Lower lobe of right lung (tissue), 2 donors: ENCODE measurements at regions not wholly inside any gene's neighbourhood (a gene's known extent, or its start where the extent isn't known, plus 50 kb on each side); places are given as distances from the start of the nearest gene placed in this dataset.
"Not testable (repeated sequence)": the region's sequence is repeated elsewhere in the genome, so short reads cannot be mapped to it uniquely, and the experiment has no call there.

Source experiments
- ATAC-seq, 2 donors: fragments of 200-7000 bp; cut with Tn5 transposase; one replicate each; pipeline ENCODE4 v1.9.1; 2020 to 2022; ENCODE audit warnings: mild to moderate bottlenecking in 2 of 2, moderate library complexity in 2 of 2
- DNase-seq: peaks from one replicate; pipeline ENCODE4 v3.0.0-alpha.2; 2020
- H3K27ac ChIP-seq: fragments of 200-600 bp; one replicate; pipeline ENCODE4 v1.8.0; 2022
- H3K27me3 ChIP-seq: fragments of 200-600 bp; one replicate; pipeline ENCODE4 v1.8.0; 2022; ENCODE audit warnings: low read depth
- H3K36me3 ChIP-seq: fragments of 200-600 bp; one replicate; pipeline ENCODE4 v1.8.0; 2022; ENCODE audit warnings: mild to moderate bottlenecking
- H3K4me1 ChIP-seq: fragments of 200-600 bp; one replicate; pipeline ENCODE4 v1.8.0; 2022
- H3K4me3 ChIP-seq: fragments of 200-600 bp; one replicate; pipeline ENCODE4 v1.8.0; 2022; ENCODE audit warnings: mild to moderate bottlenecking
- H3K9me3 ChIP-seq: fragments of 200-600 bp; one replicate; pipeline ENCODE4 v1.8.0; 2022
- CTCF ChIP-seq: fragments of 200-600 bp; IDR thresholded peaks from one replicate; pipeline ENCODE4 v1.8.0; 2022; ENCODE audit warnings: antibody characterized with exemption, mild to moderate bottlenecking
- intact Hi-C: fragments of 100-400 bp; cut with DNase I; formaldehyde crosslinking; loops from one replicate; pipeline ENCODE4 v1.11.0; 2022
- donor health status: DM: no; HTN: yes; CAD: no; lungs with severe emphysema.

GRCh38 chr4:115580901-115581300 is 467.5 kb upstream of the NDST4 start:
- no peaks in the 10 kb centered on the region for H3K9me3 ChIP-seq
- H3K27ac ChIP-seq: no peak overlapping the region
- H3K27me3 ChIP-seq: no peaks in the 10 kb centered on the region
- ATAC-seq (no peak), DNase-seq (no peak)
- H3K36me3 ChIP-seq: no peaks in the 10 kb centered on the region
- no peak overlapping the region for H3K4me3 ChIP-seq
- intact Hi-C loops: no loop called here
- H3K4me1 ChIP-seq: no peaks in the 10 kb centered on the region
- TF ChIP-seq CTCF: no peak

- TF ChIP-seq CTCF: no peak
- ATAC-seq (no peak), DNase-seq (no peak)
- Histone ChIP-seq H3K9me3 (no peaks in the 10 kb centered on the region), H3K27me3 (no peaks in the 10 kb centered on the region), H3K4me1 (no peaks in the 10 kb centered on the region), H3K27ac (no peak overlapping the region), H3K36me3 (no peaks in the 10 kb centered on the region), H3K4me3 (no peak overlapping the region)
- intact Hi-C loops: no loop called here
These were observed 462.4 kb upstream of the NDST4 start for GRCh38 chr4:115575851-115576250.

- Histone ChIP-seq H3K9me3 (no peaks in the 10 kb centered on the region), H3K27ac (no peak overlapping the region), H3K4me3 (no peak overlapping the region), H3K36me3 (no peaks in the 10 kb centered on the region), H3K4me1 (no peaks in the 10 kb centered on the region), H3K27me3 (no peaks in the 10 kb centered on the region)
- no peak for DNase-seq
- TF ChIP-seq CTCF: no peak
- intact Hi-C loops: no loop called here
- ATAC-seq: no peak
These were observed 449.1 kb upstream of the NDST4 start for GRCh38 chr4:115562506-115562905.

DNA sequence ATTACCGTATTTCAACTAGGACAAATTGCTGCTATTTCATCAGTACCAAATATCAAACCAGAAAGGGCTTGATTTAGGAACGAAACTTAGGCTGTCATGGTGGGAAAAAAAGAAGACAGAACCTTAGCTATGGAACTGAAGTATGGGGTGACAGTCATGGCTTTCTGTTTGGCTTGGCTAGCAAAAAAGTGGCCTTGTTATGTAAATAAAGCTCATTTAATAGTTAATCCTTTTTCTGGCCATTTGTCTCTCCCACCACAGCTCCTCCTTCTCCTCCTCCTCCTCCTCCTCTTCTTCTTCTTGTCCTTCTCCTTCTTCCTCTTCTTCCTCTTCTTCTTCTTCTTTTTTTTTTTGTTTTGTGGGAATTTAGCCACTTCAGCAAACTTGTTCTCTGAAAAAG is 434.7 kb upstream of the NDST4 start:
- no peaks in the 10 kb centered on the region for H3K4me1 ChIP-seq
- no peaks in the 10 kb centered on the region for H3K36me3 ChIP-seq
- no peak overlapping the region for H3K27ac ChIP-seq
- DNase-seq (no peak), ATAC-seq (no peak)
- no peaks in the 10 kb centered on the region for H3K27me3 ChIP-seq
- intact Hi-C loops: no loop called here
- H3K9me3 ChIP-seq: no peaks in the 10 kb centered on the region
- no peak overlapping the region for H3K4me3 ChIP-seq
- no peak for TF ChIP-seq CTCF

DNA sequence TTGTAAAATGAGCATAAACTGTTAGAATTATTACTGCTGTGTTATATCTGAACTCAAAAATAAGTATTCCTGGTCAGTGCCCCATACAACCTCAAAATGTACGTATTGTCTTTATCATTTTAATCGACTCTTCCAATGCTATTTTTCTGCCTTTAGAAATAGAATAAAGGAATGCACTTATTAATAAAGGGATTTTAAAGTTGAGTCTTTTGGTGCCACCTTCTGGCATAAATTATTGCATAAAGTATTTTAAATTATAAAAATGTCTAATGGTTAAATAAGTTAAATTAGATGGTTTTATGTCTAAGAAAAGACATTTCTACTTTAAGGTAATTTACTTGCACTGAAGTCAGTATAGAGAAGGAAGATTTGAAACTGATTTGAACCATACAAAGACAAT is 424.0 kb upstream of the NDST4 start:
- TF ChIP-seq CTCF: peak; percentile 25
- DNase-seq (no peak), ATAC-seq (no peak)
- H3K4me1 ChIP-seq: no peaks in the 10 kb centered on the region
- H3K27ac ChIP-seq: no peak overlapping the region
- no peaks in the 10 kb centered on the region for H3K9me3 ChIP-seq
- H3K36me3 ChIP-seq: no peaks in the 10 kb centered on the region
- no peak overlapping the region for H3K4me3 ChIP-seq
- intact Hi-C loops: no loop called here
- H3K27me3 ChIP-seq: no peaks in the 10 kb centered on the region

- H3K27me3 ChIP-seq: no peaks in the 10 kb centered on the region
- H3K4me1 ChIP-seq: no peaks in the 10 kb centered on the region
- ATAC-seq (no peak), DNase-seq (no peak)
- no peaks in the 10 kb centered on the region for H3K36me3 ChIP-seq
- TF ChIP-seq CTCF: no peak
- H3K9me3 ChIP-seq: no peaks in the 10 kb centered on the region
- no peak overlapping the region for H3K4me3 ChIP-seq
- no peak overlapping the region for H3K27ac ChIP-seq
- intact Hi-C loops: no loop called here
These were observed 415.7 kb upstream of the NDST4 start for GRCh38 chr4:115529126-115529525.

GRCh38 chr4:115519476-115519875 is 406.1 kb upstream of the NDST4 start:
- H3K9me3 ChIP-seq, intact Hi-C loops, ATAC-seq, H3K27me3 ChIP-seq, H3K4me3 ChIP-seq, DNase-seq, H3K27ac ChIP-seq, H3K4me1 ChIP-seq, H3K36me3 ChIP-seq: not testable (repeated sequence)
